ENCODE measurements at regions not wholly inside any gene's neighbourhood (a gene's known extent, or its start where the extent isn't known, plus 50 kb on each side); places are given as distances from the start of the nearest gene placed in this dataset.

DNA sequence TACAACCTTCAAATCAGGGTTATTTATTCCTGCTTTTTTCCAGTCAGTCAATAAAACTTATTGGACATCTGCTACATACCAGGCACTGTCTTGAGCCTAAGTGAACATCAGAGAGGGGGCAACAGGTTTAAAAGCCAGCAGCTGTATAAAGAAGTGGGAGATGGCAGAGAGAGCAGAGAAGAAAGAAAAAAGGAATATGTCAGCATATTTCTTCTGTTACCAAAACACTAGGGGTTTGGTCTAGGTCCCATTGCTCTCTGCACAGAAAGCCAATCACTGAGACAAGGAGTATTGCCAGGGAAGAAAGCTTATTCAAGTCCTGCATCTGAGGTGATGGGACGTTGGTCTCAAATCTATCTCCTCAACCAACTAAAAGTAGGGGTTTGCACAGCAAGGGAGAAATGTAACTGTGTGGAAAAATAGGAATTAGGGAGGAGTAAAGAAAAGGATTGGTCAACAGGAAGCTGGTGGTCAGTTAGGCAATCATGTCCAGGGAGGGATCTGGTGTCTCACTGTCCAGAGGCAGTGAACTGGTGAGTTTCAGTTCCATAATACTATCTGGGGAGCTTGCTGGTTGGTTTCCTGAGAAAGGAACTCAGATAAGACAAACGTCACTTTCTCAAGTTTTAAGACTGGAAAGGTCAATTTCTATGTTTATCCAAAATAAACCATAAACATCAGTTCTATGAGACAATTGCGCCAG, 107.5 kb downstream of the PHLDA1 start:
- Mint-ChIP-seq H3K27ac (no peak overlapping the region), H3K4me1 (peaks cover 22% of the 10 kb centered on the region), H3K9me3 (peaks cover 20 to 23% of the 10 kb centered on the region in 2 donors), H3K27me3 (peaks cover 15% of the 10 kb centered on the region), H3K4me3 (no peak overlapping the region)
- no peak for ATAC-seq
- no peak for DNase-seq

DNA sequence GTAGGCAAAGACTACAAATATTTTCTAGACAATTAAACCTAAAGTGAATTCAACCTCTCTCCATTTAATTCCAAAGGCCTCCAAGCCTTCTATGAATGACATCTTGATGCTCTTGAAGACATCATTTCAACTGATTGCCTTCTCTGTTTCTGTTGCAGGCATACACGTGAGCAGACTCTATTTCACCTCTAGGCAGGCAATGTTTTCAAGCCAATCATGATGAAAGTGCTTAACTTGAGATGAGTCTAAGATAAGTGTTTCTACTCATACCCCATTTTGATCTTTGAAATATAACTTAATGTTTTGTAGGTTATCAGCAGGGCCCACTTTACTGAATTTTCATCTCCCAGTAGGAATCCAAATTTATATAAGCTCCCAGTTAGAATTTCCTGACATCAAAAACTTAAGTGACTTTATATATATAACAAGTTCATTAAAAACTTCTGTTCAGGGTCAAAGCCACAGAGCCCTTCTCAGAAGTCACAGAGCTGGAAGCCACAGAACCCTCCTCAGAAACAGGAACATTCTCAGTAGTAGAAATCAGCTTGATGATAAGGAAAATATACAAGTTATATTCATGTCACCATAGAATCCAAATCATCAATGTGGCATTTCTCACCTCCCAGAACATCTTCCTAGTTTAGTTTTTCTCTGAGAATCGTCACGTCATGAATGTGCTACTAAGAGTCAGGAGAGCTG, 108.5 kb downstream of the PHLDA1 start:
- ATAC-seq (no peak), DNase-seq (no peak)
- peaks cover 15% of the 10 kb centered on the region for H3K27me3 Mint-ChIP-seq
- peaks cover 31% of the 10 kb centered on the region for H3K4me1 Mint-ChIP-seq
- no peak overlapping the region for H3K27ac Mint-ChIP-seq
- peaks cover 20 to 23% of the 10 kb centered on the region in 2 donors for H3K9me3 Mint-ChIP-seq
- no peak overlapping the region for H3K4me3 Mint-ChIP-seq

DNA sequence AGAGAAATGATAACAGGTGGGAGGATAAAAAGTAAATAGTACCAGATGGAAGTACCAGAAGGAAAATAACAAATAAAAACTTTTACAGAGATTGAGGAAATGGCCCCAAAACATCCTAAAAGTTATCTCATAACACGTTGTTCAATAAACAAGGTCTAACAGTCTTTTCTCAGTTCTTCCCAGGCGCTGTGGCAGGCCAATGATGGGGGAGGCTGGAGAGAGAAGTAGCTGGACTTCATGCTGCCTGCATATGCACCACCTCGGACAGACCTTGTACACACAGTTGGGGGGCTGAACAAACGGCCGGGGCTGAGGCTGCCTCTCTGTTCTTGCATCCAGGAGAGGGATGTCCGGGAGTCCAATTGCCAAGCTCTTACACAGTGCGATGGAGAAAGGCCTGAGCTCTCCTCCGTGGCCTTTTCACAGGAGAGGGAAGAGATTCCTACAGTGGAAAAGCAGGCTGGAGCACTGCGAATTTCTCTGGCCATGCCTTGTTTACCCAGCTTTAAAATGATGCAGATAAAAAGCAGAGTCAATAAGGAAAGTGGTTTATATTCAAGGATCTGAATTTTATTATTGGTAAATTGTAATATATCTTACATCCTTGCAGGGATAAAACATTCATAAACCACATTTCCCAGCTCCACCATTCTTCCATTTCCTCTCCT, 109.8 kb downstream of the PHLDA1 start:
- Mint-ChIP-seq H3K4me3 (no peak overlapping the region), H3K27me3 (peaks cover 15% of the 10 kb centered on the region), H3K9me3 (peaks cover 20 to 23% of the 10 kb centered on the region in 2 donors), H3K4me1 (peaks cover 43% of the 10 kb centered on the region), H3K27ac (no peak overlapping the region)
- ATAC-seq, result no peak
- DNase-seq, result no peak

DNA sequence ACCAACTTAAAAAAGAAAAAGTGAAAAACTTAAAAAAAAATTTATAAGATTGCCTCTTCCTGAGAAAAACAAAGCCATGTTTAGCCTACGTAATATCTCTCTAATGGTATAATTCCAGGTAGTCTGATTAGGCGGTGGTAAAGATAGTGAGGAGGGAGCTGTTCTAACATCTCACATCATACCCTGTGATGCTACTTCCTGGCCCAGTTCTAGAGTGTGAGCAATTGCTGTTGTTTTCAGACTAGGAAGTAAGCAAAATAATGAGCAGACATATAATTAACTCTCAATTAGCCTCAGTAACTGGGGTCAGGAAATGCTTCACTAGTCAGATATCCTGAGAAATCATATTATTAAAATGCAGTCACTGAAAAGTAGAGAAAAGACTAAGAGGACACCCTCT, 113.9 kb downstream of the PHLDA1 start:
- H3K27ac Mint-ChIP-seq, result no peak overlapping the region
- DNase-seq (no peak), ATAC-seq (no peak)
- peaks cover 15% of the 10 kb centered on the region for H3K27me3 Mint-ChIP-seq
- H3K4me3 Mint-ChIP-seq, result no peak overlapping the region
- peaks cover 54% of the 10 kb centered on the region for H3K4me1 Mint-ChIP-seq
- peaks cover 0 to 2% of the 10 kb centered on the region in 2 donors for H3K9me3 Mint-ChIP-seq

- DNase-seq, result no peak
- no peak for ATAC-seq
- no peak overlapping the region for H3K27ac Mint-ChIP-seq
- peaks cover 15% of the 10 kb centered on the region for H3K27me3 Mint-ChIP-seq
- H3K9me3 Mint-ChIP-seq, result no peaks in the 10 kb centered on the region
- no peak overlapping the region for H3K4me3 Mint-ChIP-seq
- peaks cover 52% of the 10 kb centered on the region for H3K4me1 Mint-ChIP-seq
Measured at GRCh38 chr12:75917083-75917482, 114.5 kb downstream of the PHLDA1 start.

DNA sequence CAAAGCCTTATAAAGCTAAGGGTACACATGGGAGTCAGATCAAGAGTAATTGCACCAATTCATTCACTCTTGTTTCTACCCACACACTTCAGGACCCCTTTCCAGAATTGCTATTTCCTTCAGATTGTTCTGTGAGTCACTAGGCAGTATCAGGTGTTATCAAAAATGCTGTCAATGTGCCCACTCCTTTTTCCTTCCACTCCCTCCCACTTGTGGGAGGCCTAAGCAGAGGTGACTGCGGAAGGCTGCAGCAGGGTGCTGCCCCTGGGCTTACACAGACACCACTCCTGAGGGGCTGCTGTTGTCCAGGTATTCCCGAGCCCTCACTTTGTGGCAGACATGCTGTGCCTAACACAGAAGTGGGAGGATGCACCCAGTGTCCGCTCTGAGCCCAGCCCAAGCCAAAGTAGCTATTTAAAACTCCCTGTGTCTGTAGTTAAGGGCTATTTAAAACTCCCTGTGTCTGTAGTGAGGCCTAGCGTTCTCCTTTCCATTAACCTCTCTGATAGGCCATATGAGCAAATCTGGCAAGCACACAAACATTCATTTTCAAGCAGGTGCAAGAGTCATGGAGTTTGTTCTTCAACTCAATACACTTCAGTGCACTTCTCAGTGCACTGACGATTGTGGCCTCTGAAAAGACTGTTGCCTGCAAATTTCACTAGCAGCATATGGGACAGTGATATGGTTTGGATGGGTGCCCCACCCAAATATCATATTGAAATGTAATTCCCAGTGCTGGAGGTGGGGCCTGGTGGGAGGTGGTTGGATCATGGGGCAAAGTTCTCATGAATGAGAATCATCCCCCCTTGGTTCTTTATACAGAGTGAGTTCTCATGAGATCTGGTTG, 117.8 kb downstream of the PHLDA1 start:
- no peaks in the 10 kb centered on the region for H3K9me3 Mint-ChIP-seq
- peak overlapping the region in 1 of 2 donors; percentile 52 for H3K4me3 Mint-ChIP-seq
- peak overlapping the region; percentile 54 to 63 for H3K27ac Mint-ChIP-seq
- peak; percentile 94 for ATAC-seq
- H3K27me3 Mint-ChIP-seq, result peaks cover 10% of the 10 kb centered on the region
- H3K4me1 Mint-ChIP-seq, result peaks cover 51% of the 10 kb centered on the region
- DNase-seq, result peak; percentile 36 to 55

DNA sequence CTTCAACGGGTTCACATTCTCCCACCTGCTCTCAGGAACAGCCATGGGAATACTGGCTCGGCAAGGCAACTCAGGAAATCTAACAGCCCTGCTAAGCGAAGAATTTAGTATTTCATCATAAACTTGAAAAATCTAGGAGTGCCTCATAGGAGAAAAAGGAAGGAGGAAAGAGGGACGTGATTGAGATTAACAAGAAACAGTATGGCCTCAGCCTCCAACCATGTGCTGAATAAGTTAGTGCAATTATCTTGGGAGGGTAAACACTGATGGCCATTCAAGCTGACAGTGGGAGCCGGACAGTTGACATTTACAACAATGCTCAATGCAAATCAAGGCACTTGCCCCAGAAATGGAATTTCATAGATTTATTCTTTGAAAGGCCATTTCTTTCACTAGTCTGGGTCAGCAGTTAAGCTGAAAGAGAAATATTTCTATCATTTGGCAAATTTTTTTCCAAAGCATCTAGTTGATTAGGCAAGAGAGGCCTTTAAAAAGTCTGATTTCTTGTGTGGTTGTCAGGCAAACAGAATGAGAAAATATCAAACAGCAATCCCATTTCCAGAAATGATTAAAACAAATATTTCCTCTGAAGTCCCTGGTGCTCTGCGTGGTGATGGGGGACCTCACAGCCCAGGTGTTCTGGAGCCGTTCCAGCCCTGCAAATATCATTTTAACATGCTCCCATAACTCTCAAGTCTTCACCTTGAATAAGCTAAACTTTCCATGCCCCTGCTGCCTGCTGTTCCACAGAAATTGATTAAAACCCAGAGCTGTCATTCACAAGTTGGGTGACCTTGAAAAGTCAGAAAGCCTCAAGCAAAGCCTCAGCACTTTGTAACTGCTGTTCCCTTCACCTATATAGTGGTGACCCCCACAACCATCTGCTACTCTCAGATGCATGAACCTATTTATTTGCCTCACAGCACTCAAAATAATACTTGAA, 121.6 kb downstream of the PHLDA1 start:
- ATAC-seq, result no peak
- peaks cover 25% of the 10 kb centered on the region for H3K27me3 Mint-ChIP-seq
- no peak overlapping the region for H3K27ac Mint-ChIP-seq
- H3K9me3 Mint-ChIP-seq, result peaks cover 0 to 6% of the 10 kb centered on the region in 2 donors
- H3K4me3 Mint-ChIP-seq, result no peak overlapping the region
- no peak for DNase-seq
- H3K4me1 Mint-ChIP-seq, result peaks cover 29% of the 10 kb centered on the region

DNA sequence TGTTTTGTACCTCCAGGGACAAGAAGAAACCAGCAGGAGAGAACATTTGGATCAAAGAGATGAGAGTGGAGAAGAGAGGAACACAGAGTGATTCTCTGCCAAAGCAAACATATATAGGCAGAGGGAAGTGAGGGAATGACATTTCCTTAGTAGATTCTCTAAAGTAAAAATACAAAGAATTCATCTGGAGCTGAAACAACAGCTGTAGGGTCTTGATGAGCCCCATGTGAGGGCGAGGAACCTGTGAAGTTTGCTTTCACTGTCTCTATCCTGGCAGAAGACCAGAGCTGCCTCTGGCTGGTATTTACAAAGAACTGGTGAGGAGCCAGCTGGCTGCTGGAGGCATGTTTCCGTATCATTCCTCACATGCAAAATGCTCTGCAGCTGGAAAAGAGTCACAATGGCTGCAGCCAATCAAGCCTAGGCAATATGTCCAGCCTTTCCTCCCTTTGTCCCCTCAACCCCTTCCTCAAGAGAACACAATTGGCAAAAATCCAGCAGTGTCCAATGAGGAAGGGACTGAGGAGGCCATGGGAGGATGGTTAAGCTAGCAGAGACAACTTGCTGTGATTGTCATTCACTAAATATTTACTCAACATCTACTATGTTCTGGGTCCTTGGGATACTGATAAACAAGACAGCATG, 122.5 kb downstream of the PHLDA1 start:
- Mint-ChIP-seq H3K4me3 (no peak overlapping the region), H3K4me1 (peaks cover 24% of the 10 kb centered on the region)

GRCh38 chr12:75905922-75906321, 125.7 kb downstream of the PHLDA1 start:
- H3K27me3 Mint-ChIP-seq, result peaks cover 36% of the 10 kb centered on the region
- DNase-seq (no peak), ATAC-seq (no peak)
- no peak overlapping the region for H3K27ac Mint-ChIP-seq
- H3K9me3 Mint-ChIP-seq, result peaks cover 0 to 6% of the 10 kb centered on the region in 2 donors
- H3K4me1 Mint-ChIP-seq, result peaks cover 6% of the 10 kb centered on the region
- H3K4me3 Mint-ChIP-seq, result no peak overlapping the region

More for the DNA sequence above, 122.5 kb downstream of the PHLDA1 start:
- H3K27me3 Mint-ChIP-seq, result peaks cover 25% of the 10 kb centered on the region
- ATAC-seq (no peak), DNase-seq (no peak)
- peaks cover 0 to 6% of the 10 kb centered on the region in 2 donors for H3K9me3 Mint-ChIP-seq
- H3K27ac Mint-ChIP-seq, result no peak overlapping the region

GRCh38 chr12:75900781-75901254, 130.8 kb downstream of the PHLDA1 start:
- DNase-seq, result no peak

GRCh38 chr12:75900226-75900625, 131.3 kb downstream of the PHLDA1 start:
- Mint-ChIP-seq H3K9me3 (no peaks in the 10 kb centered on the region), H3K4me3 (no peak overlapping the region), H3K4me1 (no peaks in the 10 kb centered on the region), H3K27me3 (peaks cover 54% of the 10 kb centered on the region), H3K27ac (no peak overlapping the region)
- ATAC-seq (no peak), DNase-seq (no peak)

More at GRCh38 chr12:75900781-75901254, 130.8 kb downstream of the PHLDA1 start:
- peaks cover 49% of the 10 kb centered on the region for H3K27me3 Mint-ChIP-seq
- no peak overlapping the region for H3K4me3 Mint-ChIP-seq
- no peak for ATAC-seq
- no peaks in the 10 kb centered on the region for H3K9me3 Mint-ChIP-seq
- peak overlapping the region in 1 of 2 donors; percentile 19 for H3K27ac Mint-ChIP-seq
- no peaks in the 10 kb centered on the region for H3K4me1 Mint-ChIP-seq

DNA sequence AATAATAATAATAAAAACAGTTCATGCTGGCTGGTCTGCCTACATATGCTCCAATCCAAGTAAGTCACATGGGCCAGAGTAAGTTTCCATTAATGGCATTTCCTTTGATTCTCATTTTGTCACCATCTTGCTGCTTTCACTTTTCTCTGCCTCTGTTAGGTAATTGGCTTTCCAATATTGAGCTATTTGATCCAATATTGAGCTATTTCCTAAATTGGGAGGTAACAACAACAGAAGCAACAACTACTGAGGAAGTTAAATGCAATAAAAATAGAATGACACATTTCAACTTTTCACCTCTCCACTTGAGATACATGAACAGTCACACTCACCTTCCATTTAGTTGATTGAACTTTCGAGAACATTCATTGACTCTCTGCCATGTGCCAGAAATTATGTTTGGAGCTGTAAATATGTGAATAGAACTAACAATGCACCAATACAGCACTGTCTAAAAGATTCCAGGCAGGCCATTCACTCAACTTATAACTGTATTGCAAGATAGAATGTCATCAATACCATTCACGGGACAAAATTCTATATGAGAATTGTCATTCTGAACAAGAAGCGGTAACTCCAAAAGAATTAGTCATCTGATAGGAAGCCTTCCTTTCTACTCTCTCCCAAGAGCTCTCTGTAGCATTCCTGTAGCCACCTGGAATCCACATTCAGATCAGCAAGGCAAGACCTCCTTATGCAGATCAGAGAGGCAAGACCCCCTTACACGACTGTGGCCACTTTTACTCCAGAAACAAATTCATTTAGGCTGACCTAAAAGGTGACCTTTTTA, 136.4 kb downstream of the PHLDA1 start:
- no peak for ATAC-seq
- no peaks in the 10 kb centered on the region for H3K9me3 Mint-ChIP-seq
- H3K27me3 Mint-ChIP-seq, result peaks cover 60% of the 10 kb centered on the region
- no peak overlapping the region for H3K27ac Mint-ChIP-seq
- H3K4me1 Mint-ChIP-seq, result no peaks in the 10 kb centered on the region
- no peak overlapping the region for H3K4me3 Mint-ChIP-seq
- DNase-seq, result no peak

DNA sequence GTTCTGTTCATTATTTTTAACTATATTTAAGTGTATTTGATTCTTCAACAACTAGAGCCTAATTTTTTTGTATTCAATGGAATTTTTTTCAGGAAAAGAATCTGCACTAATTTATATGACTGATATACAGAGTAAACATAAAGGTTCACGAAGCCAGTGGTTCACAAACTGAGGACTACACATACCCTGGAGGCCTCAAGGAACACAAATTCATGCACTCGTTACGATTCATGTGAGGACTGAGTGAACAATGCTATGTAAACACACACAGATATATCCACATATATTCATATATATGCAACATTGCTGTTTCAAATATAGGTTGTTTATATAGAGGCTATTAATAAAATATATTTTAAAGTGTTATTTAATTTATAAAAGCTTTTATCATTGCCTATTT, 137.8 kb downstream of the PHLDA1 start:
- DNase-seq, result no peak
- H3K4me1 Mint-ChIP-seq, result peaks cover 5% of the 10 kb centered on the region
- no peaks in the 10 kb centered on the region for H3K9me3 Mint-ChIP-seq
- no peak overlapping the region for H3K27ac Mint-ChIP-seq
- no peak overlapping the region for H3K4me3 Mint-ChIP-seq
- ATAC-seq, result no peak
- H3K27me3 Mint-ChIP-seq, result peaks cover 59% of the 10 kb centered on the region
